ENCODE measurements at regions not wholly inside any gene's neighbourhood (a gene's known extent, or its start where the extent isn't known, plus 50 kb on each side); places are given as distances from the start of the nearest gene placed in this dataset.

DNA sequence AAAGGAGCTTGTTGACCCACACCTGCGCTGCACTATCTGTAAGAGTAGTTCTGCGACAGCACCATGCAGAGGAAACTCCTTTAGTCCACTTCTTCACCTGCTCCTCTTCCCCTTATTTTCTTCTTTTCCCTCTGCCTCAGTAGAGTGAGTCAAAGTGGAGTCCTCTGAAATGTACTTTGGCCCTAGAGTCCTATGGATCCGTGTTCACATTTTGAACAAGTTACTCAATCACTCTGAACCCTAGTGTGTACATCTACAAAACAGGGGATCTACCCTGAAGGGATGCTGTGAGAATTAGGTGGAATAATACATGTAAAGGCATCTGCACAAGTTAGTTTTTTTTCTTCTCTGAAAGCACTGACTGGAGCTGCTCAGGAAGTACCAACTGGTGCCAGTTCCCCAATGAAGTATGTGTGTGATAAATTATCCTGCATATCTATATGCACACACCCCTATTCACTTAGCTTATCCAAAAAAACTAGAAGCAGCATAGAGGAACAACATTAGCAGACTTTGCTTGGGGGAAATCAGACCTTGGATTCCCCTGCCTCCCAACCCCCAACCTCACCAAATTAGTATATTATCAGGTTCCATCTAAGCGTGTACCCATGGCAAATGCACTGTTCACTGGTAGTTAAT is 118.5 kb upstream of the FAM9C start:
- Histone ChIP-seq H3K4me2 (ENCODE audit: low read depth, low read length) (no peak overlapping the region), H3K18ac (ENCODE audit: low read depth, low read length) (no peak overlapping the region), H3K4me1 (ENCODE audit: control insufficient read depth, insufficient read depth, low read length) (peaks cover 5% of the 10 kb centered on the region), H3K27me3 (ENCODE audit: control insufficient read depth, insufficient read depth, low read length) (no peaks in the 10 kb centered on the region), H3K36me3 (ENCODE audit: control insufficient read depth, insufficient read depth, low read length) (no peaks in the 10 kb centered on the region), H2BK20ac (ENCODE audit: low read depth, low read length) (no peak overlapping the region), H3K27ac (ENCODE audit: insufficient read depth, low read length) (no peak overlapping the region), H3K23ac (ENCODE audit: low read depth, low read length) (no peak overlapping the region), H3K56ac (ENCODE audit: extremely low read depth, insufficient read depth, low read length) (no peak overlapping the region), H2BK120ac (ENCODE audit: low read depth, low read length) (no peak overlapping the region), H3K9me3 (ENCODE audit: control insufficient read depth, insufficient read depth, low read length) (no peaks in the 10 kb centered on the region), H2BK15ac (ENCODE audit: low read depth, low read length) (no peak overlapping the region; the same call in 2 of the 3 replicates), H4K20me1 (ENCODE audit: insufficient read depth, low read length) (no peaks in the 10 kb centered on the region), H4K91ac (ENCODE audit: insufficient read depth, low read depth, low read length) (no peak overlapping the region), H3K4ac (ENCODE audit: low read depth, low read length) (no peak overlapping the region), H3K14ac (replicated peaks; ENCODE audit: low read depth, low read length) (no peak overlapping the region), H2BK5ac (ENCODE audit: low read depth, low read length, poor library complexity, severe bottlenecking) (no peak overlapping the region), H3K4me3 (ENCODE audit: insufficient read depth, low read depth, low read length) (no peak overlapping the region), H3K79me1 (ENCODE audit: low read depth in 1 of 2, low read length in 2 of 2) (no peaks in the 10 kb centered on the region), H4K8ac (ENCODE audit: low read depth in 2 of 2, low read length in 2 of 2) (no peak overlapping the region), H2AFZ (replicated peaks; ENCODE audit: low read length, poor library complexity) (no peak overlapping the region), H3K9ac (ENCODE audit: low read depth, low read length) (no peak overlapping the region), H2AK5ac (ENCODE audit: low read depth, low read length) (no peak overlapping the region), H4K5ac (ENCODE audit: low read depth, low read length) (no peak overlapping the region), H3K9me1 (ENCODE audit: insufficient read depth, low read length) (no peaks in the 10 kb centered on the region), H2AK9ac (replicated peaks; ENCODE audit: low read depth, low read length, poor library complexity) (no peak overlapping the region)
- CTCF ChIA-PET = no interaction called here
- in situ Hi-C loops (cut with MboI; ENCODE audit: low sequenced_read_pairs) (no loop called here), dilution Hi-C loops (cut with HindIII; ENCODE audit: low sequenced_read_pairs, unreplicated experiment) (no loop called here), intact Hi-C loops (cut with micrococcal nuclease) (no loop called here)
- TF ChIP-seq RCOR1 (IDR thresholded peaks at IDR 0.05; ENCODE audit: insufficient replicate concordance, low read length) (no peak), BHLHE40 (IDR thresholded peaks at IDR 0.05; ENCODE audit: low read depth, low read length) (no peak), MXI1 (IDR thresholded peaks at IDR 0.05; ENCODE audit: borderline replicate concordance, low read depth, low read length) (no peak), POLR2A (IDR thresholded peaks at IDR 0.05; ENCODE audit: low read depth, low read length) (no peak), CEBPB (IDR thresholded peaks at IDR 0.05; ENCODE audit: low read depth, low read length) (no peak), MAZ (IDR thresholded peaks at IDR 0.05; ENCODE audit: borderline replicate concordance, low read depth, low read length) (no peak), RAD21 (IDR thresholded peaks at IDR 0.05; ENCODE audit: low read length) (no peak), MAFK (IDR thresholded peaks at IDR 0.05; ENCODE audit: low read depth, low read length) (no peak), USF2 (IDR thresholded peaks at IDR 0.05; ENCODE audit: low read depth, low read length) (no peak), CTCF (conservative IDR thresholded peaks at IDR 0.05; ENCODE audit: low read depth, low read length) (no peak)
- DNase-seq (no peak), ATAC-seq (ENCODE audit: low read depth) (no peak)
- no TSS peak for BruUV-seq (replicated peaks)
- POLR2A ChIA-PET (ENCODE audit: unreplicated experiment) = no interaction called here
- WGBS, 2 experiments (ENCODE audit: extremely low coverage in 2 of 2, insufficient read length in 1 of 2) = no CpG with 5 or more reads among the region's 4 CpGs
